Hepatocyte (in vitro differentiated cells): ENCODE measurements at regions not wholly inside any gene's neighbourhood (a gene's known extent, or its start where the extent isn't known, plus 50 kb on each side); places are given as distances from the start of the nearest gene placed in this dataset.

Experiments used
- CTCF ChIP-seq: fragments of 200-600 bp; sonication (generic); IDR thresholded peaks from 2 replicates; pipeline ENCODE4 v1.5.1; 2016; ENCODE audit warnings: antibody characterized with exemption, mild to moderate bottlenecking; ENCODE audit not compliant: poor library complexity
- EZH2 ChIP-seq: fragments of 200-600 bp; sonication (generic); IDR thresholded peaks from 2 replicates; pipeline ENCODE4 v1.6.1; 2016; ENCODE audit warnings: antibody characterized with exemption, mild to moderate bottlenecking, borderline replicate concordance
- EZH2phosphoT487 ChIP-seq: fragments of 200-600 bp; sonication (generic); IDR thresholded peaks from one replicate; pipeline ENCODE4 v1.6.1; 2018; ENCODE audit warnings: antibody characterized with exemption, mild to moderate bottlenecking, low read depth, moderate library complexity; ENCODE audit not compliant: unreplicated experiment, severe bottlenecking

DNA sequence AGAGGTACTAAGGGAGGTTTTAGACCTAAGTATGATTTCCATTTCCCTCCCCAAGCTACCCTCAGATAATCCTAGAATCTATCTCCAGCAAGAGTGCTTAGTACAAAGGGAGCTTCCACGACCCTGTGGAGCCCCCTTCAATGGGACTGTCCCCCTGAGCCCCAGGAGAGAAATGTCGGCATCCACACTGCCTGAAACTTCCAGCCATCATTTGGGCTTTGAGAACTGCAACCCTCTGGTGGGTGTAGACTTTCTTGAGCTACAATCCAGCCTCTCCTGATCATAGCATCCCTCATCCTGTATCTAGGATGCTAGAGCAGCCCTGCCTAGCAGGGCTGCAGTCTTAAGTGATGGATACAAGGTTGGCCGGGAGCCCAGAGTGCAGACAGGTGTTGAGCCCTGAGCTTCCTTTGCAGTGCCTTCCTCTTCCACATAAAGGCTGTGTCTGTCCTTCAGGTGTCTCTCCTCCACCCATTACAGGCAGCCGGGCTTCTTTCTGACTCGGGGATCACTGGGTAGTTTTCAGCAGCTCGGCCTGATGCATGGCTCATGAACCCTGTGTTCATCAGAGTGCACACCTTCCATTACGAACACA is 424.5 kb downstream of the PREX1 start:
- no peak for TF ChIP-seq CTCF
- no peak for TF ChIP-seq EZH2phosphoT487
- TF ChIP-seq EZH2: no peak
